GM21529 (cell line): ENCODE measurements at regions not wholly inside any gene's neighbourhood (a gene's known extent, or its start where the extent isn't known, plus 50 kb on each side); places are given as distances from the start of the nearest gene placed in this dataset.
"Not testable (repeated sequence)": the region's sequence is repeated elsewhere in the genome, so short reads cannot be mapped to it uniquely, and the experiment has no call there.

Experiments used
- ATAC-seq: cut with Tn5 transposase; IDR thresholded peaks from one replicate; pipeline ENCODE4 v1.9.1; 2021; ENCODE audit not compliant: unreplicated experiment

GRCh38 chr7:81487516-81487915, 282.3 kb downstream of the HGF start:
- ATAC-seq, result no peak

GRCh38 chr7:81484261-81484660, 285.6 kb downstream of the HGF start:
- ATAC-seq, result no peak

- peak; percentile 68 for ATAC-seq
These were observed 287.2 kb downstream of the HGF start for GRCh38 chr7:81482600-81483186.

- ATAC-seq, result no peak
These were observed 291.2 kb downstream of the HGF start for GRCh38 chr7:81478664-81479063.

DNA sequence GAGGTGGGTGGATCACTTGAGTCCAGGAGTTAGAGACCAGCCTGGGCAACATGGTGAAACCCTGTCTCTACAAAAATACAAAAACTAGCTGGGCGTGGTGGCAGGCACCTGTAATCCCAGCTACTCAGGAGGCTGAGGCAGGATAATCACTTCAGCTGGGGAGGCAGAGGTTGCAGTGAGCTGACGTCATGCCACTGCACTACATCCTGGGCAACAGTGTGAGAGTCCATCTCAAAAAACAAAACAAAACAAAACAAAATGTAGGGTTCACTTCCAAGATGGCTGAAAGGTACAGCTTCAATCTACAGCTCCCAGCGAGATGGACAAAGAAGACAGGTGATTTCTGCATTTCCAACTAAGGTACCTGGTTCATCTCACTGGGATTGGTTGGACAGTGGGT, 291.6 kb downstream of the HGF start:
- not testable (repeated sequence) for ATAC-seq

GRCh38 chr7:81473236-81473635, 296.6 kb downstream of the HGF start:
- no peak for ATAC-seq

DNA sequence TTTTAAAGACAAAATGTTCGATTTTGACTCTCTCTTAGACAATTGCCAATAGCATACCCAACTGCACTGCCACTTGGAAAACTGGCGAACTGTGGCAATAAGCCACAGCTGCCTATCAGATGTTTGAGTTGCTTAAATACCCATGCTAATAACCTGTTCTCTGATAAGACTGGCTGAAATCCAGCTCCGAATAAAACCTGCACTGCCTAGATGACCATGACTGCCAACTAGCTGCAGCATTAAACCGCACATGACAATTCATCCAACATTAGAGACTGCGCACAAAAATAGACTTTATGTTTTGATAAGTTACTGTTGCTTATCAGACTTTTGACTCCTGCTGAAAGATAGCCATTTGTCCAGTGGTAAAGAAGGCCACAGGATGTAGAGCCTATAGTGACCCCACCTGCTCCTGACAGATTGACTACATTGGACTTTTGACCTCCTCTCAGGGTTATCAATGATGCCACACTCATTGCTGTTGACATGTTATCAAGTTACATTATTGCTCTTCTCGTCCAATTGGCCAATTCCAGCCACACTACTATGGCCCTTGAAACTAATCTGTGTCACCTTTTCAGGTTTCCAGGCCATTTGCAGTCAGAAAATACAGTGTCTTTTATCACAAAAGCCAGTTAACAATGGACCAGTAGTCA, 299.0 kb downstream of the HGF start:
- no peak for ATAC-seq

- ATAC-seq, result peak; percentile 68
These were observed 299.8 kb downstream of the HGF start for GRCh38 chr7:81469869-81470723.

DNA sequence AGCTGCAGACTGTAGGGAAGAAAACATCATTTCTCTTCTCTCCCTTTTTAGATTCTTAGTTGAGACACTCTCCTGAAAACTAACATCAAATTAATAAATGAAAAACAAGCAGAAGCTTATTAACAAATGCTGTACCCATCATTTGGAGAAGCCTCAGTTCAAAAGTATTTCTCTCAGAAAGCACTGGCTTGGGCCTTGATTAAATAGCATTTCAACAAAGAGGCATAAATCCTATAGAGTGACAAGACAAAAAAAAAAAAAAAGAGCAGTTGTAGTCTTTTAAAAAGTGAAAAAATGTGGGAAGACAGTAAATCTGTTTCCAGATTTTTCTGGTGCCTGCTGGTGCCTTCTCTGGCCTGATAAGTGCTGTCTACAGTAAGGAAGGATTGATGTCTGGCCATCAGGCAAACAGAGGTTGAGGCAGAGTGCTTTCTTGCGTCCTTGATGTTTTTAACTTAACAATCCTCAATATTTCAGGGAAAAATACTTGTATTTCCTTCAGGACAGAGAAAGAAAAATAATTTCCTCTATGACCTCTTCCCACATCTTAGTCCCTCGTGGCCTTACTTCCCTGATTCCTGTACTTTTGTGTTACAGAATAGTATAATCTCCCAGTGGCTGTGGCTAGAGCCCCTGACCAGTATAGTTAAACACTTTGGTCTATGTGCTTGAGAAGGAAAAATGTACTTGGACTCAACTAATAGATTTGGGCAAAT, 300.5 kb downstream of the HGF start:
- ATAC-seq, result no peak

DNA sequence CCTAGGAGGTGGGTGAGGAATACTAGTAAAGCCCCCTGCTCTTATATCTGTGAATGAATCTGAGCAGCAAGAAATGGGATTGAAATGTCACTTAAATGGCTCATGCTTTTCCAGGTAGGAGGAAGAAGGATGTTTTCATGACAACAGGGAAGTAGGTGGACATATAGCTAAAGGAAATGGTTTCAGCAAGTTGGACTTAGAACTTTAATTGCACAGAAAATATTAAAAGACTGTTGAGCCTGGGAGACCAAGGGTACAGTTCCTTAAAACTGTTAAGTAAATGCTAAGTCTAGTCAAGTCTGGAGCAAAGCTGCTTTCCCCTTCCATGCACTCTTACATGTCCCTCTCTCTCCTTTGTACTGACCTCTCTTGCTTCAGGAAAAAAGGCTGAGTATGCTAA, 301.3 kb downstream of the HGF start:
- ATAC-seq, result no peak

DNA sequence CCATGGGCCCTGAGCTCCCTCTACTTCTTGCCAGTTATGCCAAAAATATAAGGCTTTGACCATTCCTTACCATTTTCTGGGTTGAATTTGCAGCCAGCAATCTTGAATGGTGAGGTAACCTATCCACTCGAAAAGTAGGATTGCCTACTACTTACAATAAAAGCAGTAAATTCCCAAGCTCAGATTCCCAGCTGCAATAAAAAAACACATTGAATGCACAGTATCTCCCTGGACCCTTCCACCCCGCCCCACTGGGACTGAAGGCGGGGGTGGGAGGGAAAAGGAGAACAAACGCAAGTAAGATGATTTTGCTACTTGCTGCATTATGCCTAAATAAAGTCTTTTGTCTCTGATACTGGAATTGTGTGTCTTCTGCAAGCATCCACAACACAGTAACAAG, 301.9 kb downstream of the HGF start:
- no peak for ATAC-seq

DNA sequence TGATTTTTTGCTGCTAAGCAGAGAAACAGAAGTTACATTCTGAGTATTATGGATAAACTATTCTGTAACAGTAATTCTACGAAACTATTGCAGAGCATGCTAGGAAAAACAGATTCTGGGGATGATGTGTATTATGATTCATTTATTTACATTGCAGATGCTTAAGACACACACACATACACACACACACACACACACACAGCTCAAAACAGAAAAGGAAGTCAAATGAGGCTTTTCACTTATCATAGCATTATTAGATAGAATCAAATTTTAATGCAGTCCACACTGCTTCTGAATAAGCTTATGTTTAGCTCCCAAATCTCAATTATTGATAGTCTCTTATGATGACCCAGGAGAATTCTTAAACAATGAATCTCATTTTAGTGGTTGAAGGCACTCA, 307.2 kb downstream of the HGF start:
- ATAC-seq, result no peak

GRCh38 chr7:81460250-81461045, 309.4 kb downstream of the HGF start:
- no peak for ATAC-seq

DNA sequence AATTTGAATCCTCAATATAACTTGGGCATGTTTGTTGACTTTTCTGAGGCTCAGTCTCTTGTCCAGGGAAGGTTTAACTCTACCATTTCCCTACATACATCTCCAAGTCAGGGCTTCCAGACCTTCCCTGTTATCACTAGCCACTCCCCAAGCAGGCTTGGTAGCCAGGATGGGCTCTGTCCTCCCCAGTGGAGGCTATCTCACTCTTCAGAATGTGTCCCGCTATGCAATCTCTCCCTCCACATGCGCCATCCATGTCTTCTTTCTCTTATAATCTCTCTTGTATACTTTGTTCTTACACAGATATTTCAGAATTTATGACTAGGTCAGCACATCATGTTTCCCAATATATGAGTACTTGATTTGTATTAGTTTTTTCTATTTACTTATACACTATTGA, 310.4 kb downstream of the HGF start:
- no peak for ATAC-seq

- ATAC-seq, result no peak
These were observed 311.9 kb downstream of the HGF start for GRCh38 chr7:81457852-81458522.

DNA sequence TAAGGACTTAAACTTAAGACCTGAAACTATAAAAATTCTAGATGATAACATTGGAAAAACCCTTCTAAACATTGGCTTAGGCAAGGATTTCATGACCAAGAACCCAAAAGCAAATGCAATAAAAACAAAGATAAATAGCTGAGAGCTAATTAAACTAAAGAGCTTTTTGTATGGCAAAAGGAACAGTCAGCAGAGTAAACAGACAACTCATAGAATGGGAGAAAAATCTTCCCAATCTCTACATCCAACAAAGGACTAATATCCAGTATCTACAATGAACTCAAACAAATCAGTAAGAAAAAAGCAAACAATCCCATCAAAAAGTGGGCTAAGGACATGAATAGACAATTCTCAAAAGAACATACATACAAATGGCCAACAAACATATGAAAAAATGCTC, 316.1 kb downstream of the HGF start:
- ATAC-seq, result not testable (repeated sequence)

DNA sequence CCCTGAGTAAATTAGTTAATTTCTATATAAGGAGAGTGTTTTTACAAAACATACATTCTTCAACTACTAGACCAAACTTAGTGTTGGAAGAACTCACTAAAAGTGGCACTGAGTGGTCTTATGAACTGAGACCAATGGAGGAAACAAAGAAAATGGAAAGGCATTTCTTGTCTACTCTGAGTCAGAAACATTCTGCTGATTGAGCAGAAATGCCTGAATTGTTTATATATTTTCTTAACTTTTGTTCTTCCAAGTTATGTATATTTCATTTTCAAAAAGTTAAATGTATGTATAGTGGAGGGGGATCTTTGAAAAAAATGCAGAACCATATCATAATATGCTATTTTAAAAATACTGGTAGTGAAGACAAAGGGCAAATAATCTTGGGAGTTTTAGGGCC, 320.7 kb downstream of the HGF start:
- no peak for ATAC-seq

- no peak for ATAC-seq
These were observed 322.4 kb downstream of the HGF start for GRCh38 chr7:81447351-81447952.

- ATAC-seq, result no peak
These were observed 323.6 kb downstream of the HGF start for GRCh38 chr7:81446212-81446611.

GRCh38 chr7:81445462-81445861, 324.4 kb downstream of the HGF start:
- no peak for ATAC-seq
